ENCODE measurements at regions not wholly inside any gene's neighbourhood (a gene's known extent, or its start where the extent isn't known, plus 50 kb on each side); places are given as distances from the start of the nearest gene placed in this dataset.

DNA sequence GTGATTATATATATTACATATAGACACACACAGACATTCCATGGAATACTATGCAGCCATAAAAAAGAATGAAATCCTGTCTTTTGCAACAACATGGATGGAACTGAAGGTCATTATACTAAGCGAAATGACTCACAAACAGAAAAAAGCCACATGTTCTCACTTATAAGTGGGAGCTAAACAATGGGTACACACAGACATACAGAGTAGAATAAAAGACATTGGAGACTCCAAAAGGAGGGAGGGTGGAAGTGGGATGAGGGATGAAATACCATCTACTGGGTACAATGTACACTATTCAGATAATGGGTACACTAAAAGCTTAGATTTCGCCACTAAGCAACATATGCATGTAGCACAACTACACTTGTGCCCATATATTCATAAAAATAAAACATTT lies 170.0 kb upstream of the RGMB start:
- DNase-seq, result no peak

DNA sequence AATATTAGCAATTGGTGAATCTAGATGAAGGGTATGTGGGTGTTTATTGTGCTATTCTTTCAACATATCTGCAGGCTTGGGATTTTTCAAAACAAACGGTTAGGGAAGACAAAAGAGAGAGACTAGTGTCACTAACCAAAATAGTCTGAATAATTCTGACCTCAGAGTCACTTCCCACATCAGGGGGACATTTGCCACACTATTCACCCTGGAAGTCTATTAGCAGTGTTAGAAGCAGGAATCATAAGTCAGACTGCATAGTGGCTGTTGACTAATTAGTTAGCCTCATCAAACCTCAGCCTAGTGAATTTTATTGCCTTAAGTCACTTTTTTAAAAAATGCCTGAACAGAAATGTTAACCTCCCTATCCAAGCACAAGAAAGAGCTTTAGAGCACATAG lies 169.2 kb upstream of the RGMB start:
- DNase-seq, result no peak

DNA sequence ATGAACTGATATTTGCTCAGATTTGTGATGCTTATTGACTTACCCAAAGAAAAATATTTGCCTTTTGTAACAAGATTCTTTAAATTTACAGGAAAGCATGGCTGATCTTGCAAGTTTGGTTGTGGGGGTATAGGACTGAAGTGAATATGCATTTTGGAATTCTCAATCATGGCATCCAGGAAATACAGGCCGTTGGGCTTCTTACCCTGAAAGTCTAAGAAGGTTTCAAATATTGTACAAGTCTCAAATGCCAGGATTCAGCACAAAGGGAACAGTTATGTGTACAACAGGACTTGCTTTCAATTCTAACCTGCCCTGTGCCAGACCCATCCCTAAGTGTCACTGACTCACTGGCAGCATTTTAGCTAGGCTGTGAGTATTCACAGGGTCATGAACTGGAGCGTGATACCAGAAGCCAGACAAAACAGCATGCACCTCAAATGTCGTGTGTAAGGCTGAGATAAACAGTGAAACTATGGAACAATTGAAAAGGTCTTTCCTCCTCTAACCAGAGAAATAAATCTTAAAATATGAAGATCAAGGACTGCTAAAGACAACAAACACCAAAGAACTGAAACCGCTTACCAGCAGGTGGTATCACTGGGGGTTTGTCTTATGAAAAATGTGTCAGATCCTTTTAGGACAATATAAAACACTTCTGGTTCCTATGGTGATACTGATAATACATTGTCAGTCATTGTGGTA lies 168.6 kb upstream of the RGMB start:
- no peak for DNase-seq

DNA sequence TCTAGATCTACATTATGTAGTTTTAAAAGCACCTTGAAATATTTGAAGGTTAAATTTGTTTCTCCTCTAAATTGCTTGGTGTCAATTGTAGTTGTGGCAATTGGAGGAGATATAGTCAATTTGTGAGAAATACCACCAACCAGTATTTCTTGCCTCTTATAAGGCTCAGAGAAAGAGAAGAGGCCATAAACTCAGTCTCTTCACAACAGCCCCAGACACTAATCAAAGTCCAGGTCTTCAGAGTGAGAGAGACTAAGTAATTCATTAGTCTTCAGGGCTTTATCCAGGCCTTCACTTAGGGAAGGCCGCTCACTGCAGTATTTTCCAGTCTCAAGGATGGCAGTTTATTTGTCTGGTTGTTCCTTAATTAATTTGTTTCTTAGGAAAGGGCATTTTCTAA lies 168.0 kb upstream of the RGMB start:
- no peak for DNase-seq

DNA sequence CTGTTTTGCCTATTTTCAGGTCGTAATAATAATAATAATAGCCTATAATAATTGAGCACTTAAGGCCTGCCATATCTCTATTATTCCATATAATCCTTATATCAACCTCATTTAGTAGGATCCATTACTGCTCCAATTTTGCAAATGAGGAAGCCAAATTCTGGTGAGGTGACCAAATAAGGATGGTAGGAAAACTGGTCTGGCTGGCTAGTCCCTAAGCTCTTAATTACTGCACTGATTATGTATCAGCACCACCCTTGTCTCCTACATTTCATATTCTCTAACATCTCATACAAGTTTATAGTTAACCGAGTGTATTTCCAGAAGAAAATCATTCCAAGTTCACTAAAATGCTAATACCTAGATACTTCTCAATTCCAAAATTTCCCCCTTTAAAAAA lies 166.5 kb upstream of the RGMB start:
- DNase-seq, result no peak

DNA sequence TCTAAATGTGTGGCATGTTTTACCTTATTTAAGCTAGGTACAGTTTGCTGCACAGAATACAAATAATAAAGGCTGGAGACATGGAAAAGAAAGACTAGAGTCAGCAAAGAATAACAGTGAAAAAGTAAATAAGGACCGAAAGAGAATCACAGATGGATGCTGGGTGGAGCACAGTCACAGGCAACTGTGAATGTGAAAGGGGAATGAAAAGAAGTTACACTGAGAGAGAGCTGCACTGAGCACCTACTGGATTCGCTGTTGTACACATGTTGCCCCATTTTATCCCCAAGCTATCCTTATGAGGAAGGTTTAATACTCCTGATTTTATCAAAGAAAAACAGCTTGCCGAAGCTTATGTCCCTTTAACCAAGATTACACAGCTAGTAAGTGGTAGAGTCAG lies 165.4 kb upstream of the RGMB start:
- no peak for DNase-seq

DNA sequence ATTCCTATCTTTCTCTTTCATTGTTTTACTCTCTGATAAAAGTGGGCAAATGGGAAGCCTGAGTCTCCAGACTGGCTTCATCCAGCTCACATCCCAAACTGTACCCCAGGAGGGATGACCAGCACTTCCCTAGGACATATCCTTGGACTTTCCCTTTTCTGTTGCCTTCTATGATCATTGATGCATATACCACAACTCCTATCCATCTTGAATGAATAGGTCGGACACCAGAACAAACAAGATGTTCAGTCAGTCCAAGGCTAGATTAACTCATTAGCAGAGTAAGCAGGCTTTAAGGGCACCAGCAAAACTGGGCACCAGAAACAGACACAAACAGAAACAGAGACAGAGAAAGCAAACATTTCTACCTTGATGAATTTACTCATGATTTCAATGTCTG lies 159.1 kb upstream of the RGMB start:
- no peak for DNase-seq

DNA sequence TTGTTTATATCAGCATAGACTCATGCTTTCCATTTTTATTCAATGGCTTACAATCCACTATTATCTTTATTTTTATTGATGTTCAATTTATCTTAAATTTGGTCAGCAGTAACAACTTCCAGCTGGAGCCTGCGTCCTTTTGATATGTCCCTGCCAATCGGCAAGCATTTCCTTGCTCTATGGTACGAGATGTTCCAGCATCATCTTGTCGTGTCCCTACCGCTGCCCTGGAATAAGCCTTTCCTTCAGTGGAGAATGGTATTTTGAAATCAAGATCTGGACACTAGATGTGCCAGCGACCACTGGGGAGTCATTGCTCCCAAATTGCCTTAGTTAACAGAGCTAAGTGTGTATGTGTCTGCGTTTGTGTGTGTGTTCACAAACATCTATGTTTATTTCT lies 151.6 kb upstream of the RGMB start:
- DNase-seq, result no peak

DNA sequence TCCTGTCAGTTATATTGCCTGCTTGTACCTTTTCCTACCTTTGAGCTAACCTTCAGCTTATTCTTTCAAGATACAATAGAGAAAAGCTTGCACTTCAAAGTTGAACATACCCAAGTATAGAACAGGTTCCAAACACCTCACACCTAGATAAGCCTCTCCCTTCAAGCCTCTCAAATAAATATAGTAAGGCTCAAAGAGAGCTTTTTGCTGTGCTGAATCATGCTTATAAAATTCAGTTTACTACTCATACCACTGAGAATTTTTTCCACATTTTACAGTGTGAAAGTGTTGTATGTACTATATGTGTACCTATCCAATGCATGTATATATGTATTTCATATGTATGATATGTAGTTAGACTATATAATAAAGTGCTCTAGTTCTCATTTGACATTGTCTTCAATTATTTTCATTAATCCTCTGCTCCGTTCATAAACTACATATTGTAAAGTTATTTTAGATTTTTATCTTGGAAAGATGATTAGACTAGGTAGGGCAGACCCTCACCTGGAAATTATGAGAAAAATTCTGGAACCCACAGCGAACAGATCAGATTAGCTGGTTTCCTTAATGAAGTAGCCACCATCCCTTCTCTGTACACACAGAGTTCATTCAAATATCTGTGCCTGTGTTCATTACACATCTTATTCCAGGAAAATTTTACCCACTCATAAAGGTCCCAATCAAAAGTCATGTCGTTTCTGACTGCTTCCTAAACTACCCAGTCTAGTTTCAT lies 149.2 kb upstream of the RGMB start:
- no peak for DNase-seq

DNA sequence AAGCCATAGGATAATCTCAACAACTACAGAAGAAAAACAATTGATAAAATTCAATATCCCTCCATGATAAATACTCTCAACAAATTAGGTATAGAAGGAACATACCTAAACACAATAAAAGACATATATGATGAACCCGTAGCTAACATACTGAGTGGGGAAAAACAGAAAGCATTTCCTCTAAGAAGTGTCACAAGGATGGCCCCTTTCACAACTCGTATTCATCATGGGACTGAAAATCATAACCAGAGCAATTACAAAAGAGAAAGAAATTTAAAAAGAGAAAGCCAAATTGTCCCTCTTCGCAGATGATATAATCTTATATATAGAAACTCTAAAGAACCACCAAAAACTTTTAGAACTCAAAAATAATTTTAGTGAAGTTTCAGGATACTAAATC lies 146.3 kb upstream of the RGMB start:
- DNase-seq, result no peak

DNA sequence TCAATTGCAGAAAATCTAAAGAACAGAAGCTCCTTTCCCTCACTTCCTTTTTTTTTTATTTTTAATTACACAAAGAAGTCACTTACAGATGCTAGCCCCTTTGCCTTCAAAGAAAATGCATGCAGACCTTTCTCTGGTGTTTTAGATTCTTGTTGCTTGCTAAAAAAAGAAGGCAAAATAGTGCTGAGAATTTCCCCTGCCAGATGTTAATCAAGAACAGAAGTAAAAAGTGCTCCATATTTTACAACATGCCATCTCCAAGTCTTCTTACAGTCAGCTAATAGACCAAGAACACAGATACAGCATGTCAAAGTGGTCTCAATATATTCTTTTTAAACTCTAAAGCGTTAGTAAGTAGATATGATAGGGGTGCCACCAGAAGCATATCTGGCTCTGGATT lies 142.8 kb upstream of the RGMB start:
- no peak for DNase-seq

DNA sequence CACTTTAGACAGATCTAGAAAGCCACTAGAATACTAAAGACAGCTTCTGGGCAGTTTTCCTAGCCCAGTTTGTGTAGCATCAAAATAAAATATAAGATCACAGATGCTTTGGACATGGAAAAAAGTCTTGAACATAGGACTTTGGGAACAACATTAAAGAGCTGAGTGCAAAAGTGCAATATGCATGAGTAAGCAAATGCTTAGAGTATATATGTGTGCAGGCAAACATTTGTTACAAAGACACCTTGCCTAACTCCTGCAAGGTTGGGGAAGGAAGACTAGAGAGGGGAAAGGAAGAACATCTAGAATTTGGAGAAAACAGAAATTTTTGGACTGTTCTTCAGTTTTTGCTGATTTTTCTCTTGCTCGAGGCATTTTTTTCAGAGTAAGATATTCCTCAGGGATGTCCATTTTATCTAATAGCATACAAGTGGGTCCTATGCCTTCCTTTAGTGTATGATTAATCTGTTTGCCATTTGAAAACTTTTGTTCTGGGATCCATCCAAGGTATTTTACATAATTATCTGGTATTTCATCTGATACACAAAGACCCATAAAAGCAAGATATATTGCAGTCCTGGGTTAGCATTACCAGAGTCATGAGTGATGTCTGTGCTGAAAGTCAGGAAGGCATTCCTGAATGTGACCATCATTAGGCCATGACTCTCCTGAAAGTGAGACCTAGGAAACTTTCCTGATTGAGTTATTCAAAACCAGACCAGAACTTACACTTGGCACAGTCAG lies 142.0 kb upstream of the RGMB start:
- DNase-seq, result no peak

DNA sequence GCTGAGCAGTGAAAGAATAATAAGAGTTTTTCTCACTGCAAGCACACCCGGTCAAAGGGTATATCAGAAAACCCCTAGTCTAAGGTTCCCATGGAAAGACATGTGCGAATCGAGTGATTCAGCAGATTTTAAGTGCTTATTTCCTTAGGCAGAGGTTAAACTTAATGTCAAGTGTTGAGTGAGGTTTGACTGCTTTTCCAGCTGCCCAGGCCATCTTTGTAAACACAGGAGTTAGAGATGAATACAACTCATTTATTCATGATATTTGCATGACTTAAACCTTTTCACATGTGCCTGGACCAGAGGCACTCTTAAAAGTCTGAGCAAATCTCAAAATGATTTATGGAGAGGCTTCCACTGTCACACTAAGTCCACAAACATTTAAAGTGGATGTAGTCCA lies 137.8 kb upstream of the RGMB start:
- no peak for DNase-seq

DNA sequence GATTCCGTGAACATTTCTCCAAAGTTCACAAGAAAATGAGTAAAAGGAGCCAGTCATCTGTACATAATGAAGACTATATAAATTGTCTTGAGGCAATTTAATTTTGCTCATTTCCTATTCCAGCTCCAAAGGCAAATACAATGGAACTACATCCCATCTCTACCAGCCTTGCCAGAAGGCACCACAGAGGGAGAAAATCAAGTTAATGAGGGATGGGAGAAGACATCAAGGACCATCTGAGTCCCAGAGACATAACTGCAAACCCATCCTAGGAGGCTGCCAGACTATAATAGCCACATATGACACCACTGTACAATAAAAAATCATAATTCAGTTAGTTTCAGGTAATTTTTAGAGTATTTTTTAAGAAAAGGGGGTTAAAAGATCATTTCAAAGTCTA lies 136.3 kb upstream of the RGMB start:
- DNase-seq, result no peak

DNA sequence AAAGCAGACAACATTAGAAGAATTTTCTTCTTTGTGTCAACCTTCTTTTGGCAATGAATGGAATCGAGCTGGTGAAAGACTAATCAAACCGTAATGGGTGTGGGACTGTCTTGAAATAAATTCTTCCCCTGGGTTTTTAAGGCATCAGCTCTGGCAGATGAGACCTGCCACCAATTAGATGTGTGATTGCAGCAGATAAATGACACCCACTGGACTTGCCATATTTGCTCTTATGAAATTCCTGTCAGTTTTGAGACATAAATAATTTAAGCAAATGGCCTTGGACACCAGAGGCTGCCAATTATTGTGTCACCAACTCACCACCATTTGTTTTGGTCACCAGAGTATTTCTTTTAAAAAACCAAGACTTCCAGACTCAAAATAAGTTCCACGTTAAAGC lies 135.9 kb upstream of the RGMB start:
- no peak for DNase-seq

DNA sequence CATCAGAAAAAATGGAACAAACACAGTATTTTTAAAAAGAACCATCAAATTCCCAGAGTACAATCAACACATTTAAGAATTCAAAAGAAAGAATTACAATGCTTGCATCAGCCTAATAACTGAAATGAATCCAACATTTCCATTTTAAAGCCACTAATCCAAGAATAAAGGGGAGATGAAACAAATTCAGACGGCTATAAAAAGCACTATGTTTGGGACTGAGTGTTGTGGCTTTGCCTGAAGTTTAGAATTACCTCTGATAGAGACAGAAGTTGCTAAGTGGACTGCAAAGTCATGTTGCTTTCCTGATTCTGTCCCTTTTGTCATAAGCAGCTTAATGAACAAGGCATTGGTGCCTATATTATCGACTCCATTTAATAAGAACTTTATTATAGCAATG lies 135.4 kb upstream of the RGMB start:
- DNase-seq, result no peak

DNA sequence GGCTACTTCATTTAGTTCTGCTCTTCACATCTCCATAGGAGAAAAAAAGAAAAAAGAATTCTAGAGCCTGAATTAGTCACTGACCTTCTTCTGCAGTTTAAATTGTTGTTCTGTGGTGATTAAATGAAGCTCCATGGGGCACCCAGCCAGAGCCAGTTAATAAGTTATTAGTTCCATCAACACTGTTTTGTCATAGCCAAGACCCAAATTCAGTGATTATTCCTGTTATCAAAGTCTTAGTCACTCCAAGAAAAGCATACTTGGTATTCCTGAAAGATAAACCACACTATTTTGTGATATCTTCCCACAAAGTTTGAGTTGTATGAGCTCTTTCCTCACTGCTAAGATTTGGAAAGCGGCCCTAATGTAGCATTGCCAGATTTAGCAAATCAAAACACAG lies 134.8 kb upstream of the RGMB start:
- DNase-seq, result no peak

DNA sequence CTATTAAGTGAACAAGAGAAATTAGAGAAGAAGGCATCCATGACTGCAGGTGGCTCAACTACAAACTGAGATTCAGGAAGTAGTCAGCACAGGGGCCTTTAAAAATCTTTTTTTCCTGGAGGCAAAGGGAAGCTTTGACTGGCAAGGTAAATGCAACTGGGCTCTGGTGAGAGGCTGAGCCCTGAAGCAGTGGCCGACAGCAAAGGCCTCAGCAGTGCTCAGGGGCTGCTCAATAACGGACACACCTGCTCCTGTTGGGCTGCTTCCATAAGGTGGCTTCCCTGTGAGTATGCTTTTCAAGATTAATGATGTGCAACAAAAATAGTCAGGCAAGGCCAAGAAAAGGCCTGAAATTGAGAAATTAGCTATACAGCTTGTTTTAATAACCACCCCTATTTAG lies 134.2 kb upstream of the RGMB start:
- no peak for DNase-seq

DNA sequence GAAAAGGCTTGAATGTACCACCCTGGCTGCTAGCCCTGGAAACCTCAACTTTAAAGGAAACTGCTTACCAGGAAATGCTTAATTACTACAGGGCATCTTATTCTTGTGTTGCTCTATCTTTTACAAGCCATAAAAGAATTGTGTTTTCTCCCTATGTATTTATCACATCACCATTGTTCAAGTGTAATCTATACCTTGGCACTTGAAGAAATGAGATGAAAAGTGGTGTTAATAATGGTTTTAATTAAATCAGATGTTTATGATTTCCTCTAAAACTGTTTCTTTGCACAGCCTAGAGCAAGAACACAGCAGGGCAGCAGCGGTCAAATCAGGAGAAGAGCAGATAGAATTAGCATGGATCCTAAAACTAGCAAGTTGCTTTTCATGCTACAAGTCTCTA lies 131.8 kb upstream of the RGMB start:
- no peak for DNase-seq

DNA sequence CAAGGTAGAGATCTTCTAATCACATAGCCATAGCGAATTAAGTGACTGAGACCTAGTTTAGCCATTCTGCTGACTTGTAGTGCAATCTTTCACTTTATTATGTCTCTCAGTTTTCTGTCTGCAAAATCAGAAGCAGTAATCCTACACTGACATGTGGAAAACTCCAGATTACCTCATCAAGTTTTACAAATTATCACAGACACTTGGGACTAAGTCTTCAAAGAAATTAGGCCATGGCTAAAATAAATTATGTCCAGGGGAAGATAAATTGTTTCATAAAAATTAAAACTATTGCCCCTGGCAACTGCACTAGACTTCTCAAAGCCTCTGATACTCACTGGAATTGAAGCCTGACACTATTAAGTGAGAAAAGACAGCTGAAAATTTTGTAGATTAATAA lies 129.9 kb upstream of the RGMB start:
- DNase-seq, result no peak

DNA sequence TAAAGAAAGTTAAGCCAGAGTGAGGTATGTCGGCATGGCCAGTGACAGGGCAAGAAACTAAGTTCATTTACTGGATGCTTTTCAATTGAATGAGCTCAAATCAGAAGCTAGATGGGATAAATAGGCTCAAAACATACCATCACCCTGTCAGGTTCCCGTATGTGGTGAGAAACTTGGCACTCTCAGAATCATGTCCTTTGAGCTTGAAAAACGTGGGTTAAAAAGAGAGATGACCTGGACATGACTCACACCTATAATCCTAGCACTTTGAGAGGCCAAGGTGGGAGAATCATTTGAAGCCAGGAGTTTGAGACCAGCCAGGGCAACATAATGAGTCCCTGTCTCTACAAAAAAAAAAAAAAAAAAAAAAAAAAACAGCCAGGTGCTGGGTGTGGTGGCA lies 121.7 kb upstream of the RGMB start:
- no peak for DNase-seq

DNA sequence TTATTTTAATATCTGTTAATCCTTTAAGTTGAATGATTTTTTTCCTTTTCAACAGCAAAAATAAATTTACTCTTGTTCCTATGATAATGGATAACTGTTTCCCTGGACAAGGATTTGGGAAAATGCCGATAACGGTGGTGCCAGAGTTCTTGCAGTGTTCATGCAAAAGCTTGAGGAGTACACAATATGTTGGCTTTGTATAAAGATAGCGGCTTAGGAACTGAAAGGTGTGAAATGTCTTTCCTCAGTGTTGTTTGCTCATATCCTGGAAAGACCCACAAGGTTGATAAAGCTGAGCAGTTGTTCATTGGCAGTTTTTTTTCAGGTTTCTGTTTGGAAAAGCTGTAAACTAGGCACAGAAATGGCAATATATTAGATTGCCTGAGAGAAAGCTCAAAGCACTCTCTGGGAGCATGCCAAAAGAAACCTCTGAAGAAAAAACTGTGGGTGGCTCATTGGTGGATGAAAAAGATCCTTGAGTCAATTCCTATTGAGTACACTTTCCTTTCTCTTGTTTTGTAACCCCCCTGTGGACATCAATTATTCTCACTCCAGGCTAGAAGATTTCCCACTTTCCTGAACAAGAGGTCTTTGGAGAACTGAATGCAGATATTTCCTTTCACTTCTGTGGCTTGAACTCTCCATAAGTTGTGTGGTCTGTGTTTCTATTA lies 117.2 kb upstream of the RGMB start:
- DNase-seq, result no peak

DNA sequence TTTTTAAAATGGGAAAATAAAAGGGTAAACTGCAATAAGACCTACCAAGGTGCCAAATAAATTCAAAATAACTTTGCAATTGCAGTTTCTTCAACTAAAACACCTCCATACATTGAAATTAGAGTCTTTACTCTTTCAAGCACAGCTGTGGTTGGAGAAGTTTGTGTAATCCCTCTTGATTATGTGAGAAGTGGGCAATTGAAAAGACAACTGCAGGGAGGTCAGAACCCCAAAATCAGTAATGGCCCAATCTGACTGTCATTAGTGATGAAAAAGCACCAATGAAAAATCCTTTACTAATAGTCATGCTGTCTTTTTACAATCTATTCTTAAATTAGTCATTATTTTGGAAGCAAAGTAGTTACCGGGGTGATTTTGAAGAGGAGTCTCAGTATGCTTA lies 116.7 kb upstream of the RGMB start:
- no peak for DNase-seq
